ENCODE measurements at regions not wholly inside any gene's neighbourhood (a gene's known extent, or its start where the extent isn't known, plus 50 kb on each side); places are given as distances from the start of the nearest gene placed in this dataset.

- no peak overlapping the region for H3K4me3 ChIP-seq (ENCODE audit: low read depth, low read length, poor library complexity, severe bottlenecking)
- H4K20me1 ChIP-seq (ENCODE audit: insufficient read depth, low read length) = no peaks in the 10 kb centered on the region
- H3K36me3 ChIP-seq (ENCODE audit: insufficient read depth, low read length) = no peaks in the 10 kb centered on the region
- no peaks in the 10 kb centered on the region for H3K9me2 ChIP-seq (ENCODE audit: low read depth, low read length)
- no peaks in the 10 kb centered on the region for H3K9me3 ChIP-seq (ENCODE audit: low read length)
- no peaks in the 10 kb centered on the region for H3K27me3 ChIP-seq (ENCODE audit: insufficient read depth, low read length)
- no peaks in the 10 kb centered on the region for H3F3A ChIP-seq (ENCODE audit: insufficient read depth, low read length)
- no peaks in the 10 kb centered on the region for H3K4me1 ChIP-seq (ENCODE audit: insufficient read depth, low read length, severe bottlenecking)
- H3K27ac ChIP-seq (ENCODE audit: low read depth, low read length, poor library complexity, severe bottlenecking) = no peak overlapping the region
- H2AFZ ChIP-seq (ENCODE audit: low read length) = no peak overlapping the region
- TF ChIP-seq EZH2 (IDR thresholded peaks at IDR 0.05; ENCODE audit: borderline replicate concordance, low read length) (no peak), CTCF (IDR thresholded peaks at IDR 0.05; ENCODE audit: low read length) (no peak)
- H3K4me2 ChIP-seq (ENCODE audit: low read length) = no peak overlapping the region
- H3K79me2 ChIP-seq (ENCODE audit: insufficient read depth, low read length) = no peaks in the 10 kb centered on the region
- H3K9ac ChIP-seq (ENCODE audit: low read length) = no peak overlapping the region
These were observed 112.6 kb downstream of the LRIG2 start for GRCh38 chr1:113185463-113186104.

DNA sequence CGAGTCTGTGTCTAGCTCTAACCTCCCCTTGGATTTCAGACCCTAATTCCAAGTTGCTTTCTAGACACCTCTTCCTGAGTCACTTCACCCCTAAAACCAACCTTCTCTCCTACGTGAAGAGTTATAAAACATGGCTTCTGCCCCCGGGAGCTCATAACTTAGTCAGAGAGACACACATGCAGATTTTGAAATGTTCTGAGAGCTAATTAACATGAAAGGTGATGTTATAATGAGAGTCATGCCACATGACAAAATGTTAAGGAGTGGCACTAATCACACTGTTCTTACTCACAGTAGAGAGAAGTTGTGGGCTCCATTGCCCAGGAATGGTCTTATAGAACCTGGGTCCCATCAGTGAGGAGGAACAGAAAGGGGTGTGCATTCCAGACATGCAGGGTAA lies 117.1 kb downstream of the LRIG2 start:
- Histone ChIP-seq H3K27ac (ENCODE audit: low read depth, low read length, poor library complexity, severe bottlenecking) (no peak overlapping the region), H3K9me3 (ENCODE audit: low read length) (no peaks in the 10 kb centered on the region), H3K79me2 (ENCODE audit: insufficient read depth, low read length) (no peaks in the 10 kb centered on the region), H3K27me3 (ENCODE audit: insufficient read depth, low read length) (no peaks in the 10 kb centered on the region), H3K36me3 (ENCODE audit: insufficient read depth, low read length) (no peaks in the 10 kb centered on the region; the same call in 1 of the 2 replicates), H3K9me2 (ENCODE audit: low read depth, low read length) (no peaks in the 10 kb centered on the region), H3F3A (ENCODE audit: insufficient read depth, low read length) (no peaks in the 10 kb centered on the region), H3K9ac (ENCODE audit: low read length) (no peak overlapping the region), H3K4me3 (ENCODE audit: low read depth, low read length, poor library complexity, severe bottlenecking) (no peak overlapping the region), H4K20me1 (ENCODE audit: insufficient read depth, low read length) (no peaks in the 10 kb centered on the region), H2AFZ (ENCODE audit: low read length) (no peak overlapping the region), H3K4me2 (ENCODE audit: low read length) (no peak overlapping the region), H3K4me1 (ENCODE audit: insufficient read depth, low read length, severe bottlenecking) (no peaks in the 10 kb centered on the region)
- TF ChIP-seq EZH2 (IDR thresholded peaks at IDR 0.05; ENCODE audit: borderline replicate concordance, low read length) (no peak), CTCF (IDR thresholded peaks at IDR 0.05; ENCODE audit: low read length) (no peak)

DNA sequence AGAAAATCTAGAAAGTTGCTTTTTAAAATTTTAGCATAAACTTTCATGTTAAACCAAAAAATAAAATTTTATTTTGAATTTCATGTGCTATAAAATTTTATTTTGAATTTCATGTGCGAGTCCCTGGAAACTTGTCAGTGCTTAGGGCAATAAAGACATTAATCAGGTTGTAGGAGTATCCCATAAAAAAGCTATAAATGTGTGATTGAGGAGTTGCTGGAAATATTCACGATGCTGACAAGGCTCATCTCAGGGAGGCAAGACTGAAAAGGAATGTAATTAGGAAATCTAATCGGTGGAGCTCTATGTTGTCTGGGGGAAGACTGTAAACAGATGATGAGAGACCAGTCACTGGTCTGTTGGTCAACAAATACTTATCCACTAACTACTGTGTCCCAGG lies 117.9 kb downstream of the LRIG2 start:
- no peak overlapping the region for H3K9ac ChIP-seq (ENCODE audit: low read length)
- H3K4me1 ChIP-seq (ENCODE audit: insufficient read depth, low read length, severe bottlenecking) = no peaks in the 10 kb centered on the region
- no peak overlapping the region for H3K4me2 ChIP-seq (ENCODE audit: low read length)
- TF ChIP-seq EZH2 (IDR thresholded peaks at IDR 0.05; ENCODE audit: borderline replicate concordance, low read length) (no peak), CTCF (IDR thresholded peaks at IDR 0.05; ENCODE audit: low read length) (no peak)
- no peaks in the 10 kb centered on the region; the same call in 1 of the 2 replicates for H3K36me3 ChIP-seq (ENCODE audit: insufficient read depth, low read length)
- no peaks in the 10 kb centered on the region for H3K9me3 ChIP-seq (ENCODE audit: low read length)
- H3K27me3 ChIP-seq (ENCODE audit: insufficient read depth, low read length) = no peaks in the 10 kb centered on the region
- H3K9me2 ChIP-seq (ENCODE audit: low read depth, low read length) = no peaks in the 10 kb centered on the region
- no peak overlapping the region for H3K27ac ChIP-seq (ENCODE audit: low read depth, low read length, poor library complexity, severe bottlenecking)
- H3K4me3 ChIP-seq (ENCODE audit: low read depth, low read length, poor library complexity, severe bottlenecking) = no peak overlapping the region
- no peaks in the 10 kb centered on the region for H4K20me1 ChIP-seq (ENCODE audit: insufficient read depth, low read length)
- no peaks in the 10 kb centered on the region for H3K79me2 ChIP-seq (ENCODE audit: insufficient read depth, low read length)
- no peaks in the 10 kb centered on the region for H3F3A ChIP-seq (ENCODE audit: insufficient read depth, low read length)
- H2AFZ ChIP-seq (ENCODE audit: low read length) = no peak overlapping the region

All from OCI-LY1 (cell line).